CD1c-positive myeloid dendritic cell (primary cell): ENCODE measurements at regions not wholly inside any gene's neighbourhood (a gene's known extent, or its start where the extent isn't known, plus 50 kb on each side); places are given as distances from the start of the nearest gene placed in this dataset.
"Not testable (repeated sequence)": the region's sequence is repeated elsewhere in the genome, so short reads cannot be mapped to it uniquely, and the experiment has no call there.

Experiments used
- DNase-seq: peaks from one replicate; pipeline ENCODE4 v3.0.0-alpha.2; 2016; ENCODE audit errors: extremely low spot score

- no peak for DNase-seq
These were observed 217.6 kb downstream of the NPR3 start for GRCh38 chr5:32928761-32929160.

DNA sequence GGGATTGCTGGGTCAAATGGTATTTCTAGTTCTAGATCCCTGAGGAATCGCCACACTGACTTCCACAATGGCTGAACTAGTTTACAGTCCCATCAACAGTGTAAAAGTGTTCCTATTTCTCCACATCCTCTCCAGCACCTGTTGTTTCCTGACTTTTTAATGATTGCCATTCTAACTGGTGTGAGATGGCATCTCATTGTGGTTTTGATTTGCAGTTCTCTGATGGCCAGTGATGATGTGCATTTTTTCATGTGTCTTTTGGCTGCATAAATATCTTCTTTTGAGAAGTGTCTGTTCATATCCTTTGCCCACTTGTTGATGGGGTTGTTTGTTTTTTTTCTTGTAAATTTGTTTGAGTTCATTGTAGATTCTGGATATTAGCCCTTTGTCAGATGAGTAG is 220.3 kb downstream of the NPR3 start:
- DNase-seq = not testable (repeated sequence)

DNA sequence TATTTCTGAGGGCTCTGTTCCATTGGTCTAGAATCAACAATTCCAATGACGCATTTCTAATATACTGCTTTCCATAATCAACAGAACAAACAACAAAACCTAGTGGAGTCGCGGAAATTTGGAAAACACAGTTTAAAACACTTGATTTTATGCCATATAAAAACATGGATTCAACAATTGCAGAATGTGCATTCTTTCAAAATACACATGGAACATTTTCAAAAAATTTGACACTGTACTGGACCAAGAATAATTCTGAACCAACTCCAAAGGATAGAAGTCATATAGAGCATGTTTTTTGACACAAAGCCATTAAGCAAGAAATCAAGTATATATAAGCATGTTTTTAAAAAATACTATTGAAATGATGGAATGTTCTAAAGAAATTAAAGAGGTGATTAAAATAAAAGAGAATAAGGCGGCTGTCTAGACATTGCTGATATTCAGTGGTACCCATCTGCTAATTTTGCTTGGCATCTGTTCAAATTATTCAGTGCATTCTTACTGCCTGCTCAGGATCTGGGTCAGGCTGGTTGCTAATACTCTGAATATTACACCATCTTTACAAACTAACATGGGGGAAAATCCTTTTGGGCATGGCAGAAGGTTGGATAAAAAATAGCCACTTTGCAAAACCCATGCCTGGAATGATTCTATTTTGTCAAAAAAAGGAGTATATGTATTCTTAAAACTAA is 221.3 kb downstream of the NPR3 start:
- no peak for DNase-seq

DNA sequence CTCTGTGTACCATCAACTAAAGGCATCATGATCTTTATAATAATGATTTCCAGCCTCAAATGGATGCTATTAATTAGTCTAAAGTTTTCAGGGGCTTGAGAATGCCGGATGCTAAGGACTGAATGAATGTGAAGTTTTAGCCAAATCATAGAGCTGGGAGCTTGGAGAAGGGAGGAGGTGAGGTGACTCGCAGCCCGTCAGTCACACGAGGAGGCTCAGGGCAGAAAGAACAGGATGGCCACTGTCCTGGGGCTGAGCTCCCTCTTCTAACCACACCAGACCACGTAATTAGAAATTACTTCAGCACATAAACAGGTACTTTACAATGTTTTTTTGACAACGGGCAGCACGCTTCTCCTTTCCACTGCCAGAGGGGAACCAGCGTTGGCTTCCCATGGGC is 222.6 kb downstream of the NPR3 start:
- DNase-seq = no peak

- no peak for DNase-seq
These were observed 223.4 kb downstream of the NPR3 start for GRCh38 chr5:32934529-32934928.

DNA sequence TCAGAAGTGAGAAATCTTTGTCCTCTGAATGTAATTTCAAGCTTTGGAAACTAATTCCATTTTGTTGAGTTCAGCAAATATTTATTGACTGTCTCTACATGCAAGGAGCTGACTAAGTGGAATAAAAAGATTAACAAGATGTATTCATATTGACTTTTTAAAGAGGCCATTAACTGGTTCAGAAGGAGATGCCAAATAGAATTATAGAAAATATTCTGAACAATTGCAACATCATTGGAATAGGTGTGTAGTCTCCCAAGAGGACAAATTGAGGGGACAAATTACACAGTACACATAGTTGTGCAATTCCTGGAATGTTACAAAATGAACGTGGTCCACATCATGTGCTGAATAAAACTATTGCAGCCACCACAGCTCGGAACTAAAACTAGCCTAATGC is 224.2 kb downstream of the NPR3 start:
- no peak for DNase-seq

- DNase-seq = no peak
These were observed 225.2 kb downstream of the NPR3 start for GRCh38 chr5:32936329-32936728.

DNA sequence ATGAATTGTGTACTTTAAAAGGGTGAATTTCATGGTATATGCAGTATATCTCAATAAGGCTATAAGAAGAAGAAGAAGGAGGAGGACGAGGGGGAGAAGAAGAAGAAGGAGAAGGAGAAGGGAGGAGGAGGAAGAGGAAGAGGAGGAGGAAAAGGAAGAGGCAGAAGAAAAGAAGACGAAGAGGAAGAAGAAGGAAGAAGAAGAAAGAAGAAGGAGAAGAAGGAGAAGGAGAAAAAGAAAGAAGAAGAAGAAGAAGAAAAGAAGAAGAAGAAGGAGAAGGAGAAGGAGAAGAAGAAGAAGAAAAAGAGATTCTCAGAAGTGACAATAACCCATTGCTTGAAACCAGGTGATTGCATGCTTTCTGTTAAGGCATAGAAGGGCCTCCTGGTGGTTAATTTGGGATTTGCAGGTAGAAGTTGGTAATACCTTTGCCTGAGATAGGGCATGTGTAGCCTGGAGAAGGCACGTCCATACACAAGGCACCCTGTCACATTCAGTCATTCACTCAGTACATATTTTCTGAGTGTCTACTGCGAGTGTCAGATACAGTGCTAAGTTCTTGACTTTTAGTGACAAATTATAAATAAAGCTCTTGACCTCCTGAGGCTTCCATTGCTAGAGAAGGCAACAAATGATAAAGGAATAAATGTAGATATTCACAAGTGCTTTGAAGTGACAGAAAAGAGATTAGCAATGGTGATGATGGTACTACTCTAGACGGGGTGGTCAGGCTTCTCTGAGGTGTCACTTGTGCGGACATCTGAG is 231.3 kb downstream of the NPR3 start:
- peak; percentile 13 for DNase-seq

DNA sequence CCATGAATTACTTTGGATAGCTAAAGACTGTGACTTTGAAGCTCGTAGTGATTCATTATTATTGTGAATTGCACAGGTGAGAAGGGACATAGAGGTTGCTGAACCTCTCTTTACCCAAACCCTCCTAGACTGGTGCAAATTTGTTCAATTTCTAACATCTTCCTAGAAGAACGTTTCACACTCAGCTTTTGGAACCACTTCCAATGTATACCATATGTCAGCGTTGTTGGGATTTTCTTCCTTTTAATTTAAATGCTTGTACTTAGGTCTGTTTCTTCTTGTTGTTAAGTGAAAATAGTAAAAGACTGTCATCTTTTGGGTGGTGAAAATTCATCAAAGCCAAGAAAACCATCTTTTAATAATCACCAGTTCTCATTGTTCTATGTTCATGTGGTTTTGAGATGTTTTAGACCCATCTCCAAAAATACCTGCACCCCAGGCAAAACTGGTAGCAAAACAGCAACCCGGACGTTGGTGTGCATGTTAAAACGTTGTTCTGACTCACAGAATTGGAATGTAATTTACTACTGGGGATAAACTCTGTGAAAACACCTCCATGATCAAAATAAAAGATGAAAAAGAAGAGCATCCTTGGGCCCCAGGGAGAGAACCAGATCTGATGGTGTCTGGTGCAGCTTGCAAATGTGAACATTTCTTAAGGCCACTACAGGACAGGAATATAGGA is 238.3 kb downstream of the NPR3 start:
- DNase-seq = no peak

DNA sequence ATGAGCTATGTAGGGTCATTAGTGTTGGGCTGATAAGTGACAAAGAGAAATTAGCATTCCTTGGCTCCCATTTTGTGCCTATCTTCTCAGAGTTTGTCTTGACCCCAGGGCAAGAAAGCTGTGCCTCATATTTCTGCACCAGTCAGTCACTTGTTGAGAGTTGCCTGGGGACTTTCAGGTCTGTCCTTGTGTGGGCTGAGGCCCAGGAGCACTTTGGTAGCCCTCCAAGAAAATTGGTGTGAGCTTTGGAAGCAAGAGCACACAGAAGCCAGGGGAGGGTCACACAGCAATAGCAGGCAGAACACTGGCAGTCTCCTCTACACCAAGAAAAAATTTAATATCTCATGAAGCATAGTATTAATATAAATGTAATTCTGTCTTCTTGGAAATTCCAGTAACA is 239.9 kb downstream of the NPR3 start:
- DNase-seq = no peak

GRCh38 chr5:32951878-32952277 is 240.8 kb downstream of the NPR3 start:
- DNase-seq = no peak

DNA sequence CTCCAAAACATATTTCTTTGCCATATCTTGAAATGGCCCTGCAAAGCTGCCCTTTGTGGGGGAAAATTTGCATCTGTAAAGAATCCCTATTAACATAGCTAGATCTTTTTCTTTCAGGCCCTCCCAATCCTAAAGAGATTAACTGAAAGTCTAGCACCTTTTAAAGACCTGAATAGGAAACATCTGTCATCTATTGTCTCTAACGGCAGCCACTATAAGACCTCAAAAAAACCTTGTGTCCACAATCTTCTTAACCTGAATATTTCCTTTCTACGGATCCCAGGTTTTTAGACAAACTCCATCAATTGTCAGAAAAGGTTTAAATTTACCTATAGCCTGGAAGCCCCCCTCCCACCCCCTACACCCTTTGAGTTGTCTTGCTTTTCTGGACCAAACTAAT is 241.3 kb downstream of the NPR3 start:
- not testable (repeated sequence) for DNase-seq

- no peak for DNase-seq
These were observed 242.6 kb downstream of the NPR3 start for GRCh38 chr5:32953694-32954093.

- DNase-seq = no peak
These were observed 244.7 kb downstream of the NPR3 start for GRCh38 chr5:32955814-32956213.

DNA sequence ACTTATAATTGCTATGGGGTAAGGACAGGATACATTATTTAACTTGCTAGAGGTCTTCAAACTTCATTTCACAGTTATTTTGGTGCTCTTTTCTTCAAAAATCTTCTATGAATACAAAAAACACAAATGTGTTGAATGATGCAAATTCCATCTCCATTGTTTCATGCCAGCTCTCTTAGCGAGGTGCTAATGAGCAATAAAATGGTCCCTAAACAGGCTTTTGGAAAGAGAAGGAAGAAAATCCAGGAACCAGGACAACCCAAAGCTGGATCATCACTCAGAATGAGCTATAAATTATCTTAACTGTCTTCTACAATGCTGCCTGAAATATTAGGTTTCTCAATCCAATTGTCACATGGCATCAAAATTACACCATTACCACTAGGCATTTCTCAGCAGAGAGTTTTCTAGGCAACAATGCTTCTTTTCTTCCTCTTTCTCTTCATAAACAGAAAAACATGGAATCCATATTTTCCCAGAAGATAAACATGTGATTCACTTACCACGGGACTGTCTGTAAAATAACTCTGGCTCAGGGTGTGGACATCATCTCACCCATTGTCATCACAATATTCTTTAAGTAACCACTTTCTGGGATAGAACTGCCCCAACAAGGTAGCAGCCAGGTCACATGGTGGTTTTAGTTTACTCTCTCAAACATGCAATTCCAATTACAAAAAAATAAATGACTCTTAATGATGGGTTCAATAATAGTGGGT is 249.4 kb downstream of the NPR3 start:
- DNase-seq = no peak

GRCh38 chr5:32961059-32961415 is 249.9 kb downstream of the NPR3 start:
- DNase-seq = no peak

DNA sequence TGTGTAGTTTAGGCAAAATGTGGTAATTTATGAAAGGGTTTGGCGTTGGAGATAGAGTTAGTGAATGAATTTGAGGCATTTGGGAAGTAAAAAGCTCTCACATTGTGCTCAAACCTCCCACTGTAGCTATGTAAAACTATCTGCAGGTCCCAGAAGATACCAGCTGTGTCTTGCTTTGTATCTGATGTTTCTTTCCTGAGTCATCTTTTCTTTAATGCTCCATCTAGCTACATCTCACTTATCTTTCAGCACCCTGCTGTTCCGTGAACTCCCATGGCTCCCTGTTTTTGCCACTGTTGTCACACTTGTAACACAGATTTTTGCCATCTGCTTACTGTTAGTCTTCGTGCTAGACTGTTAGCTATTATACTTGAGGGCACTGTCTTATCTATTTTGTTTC is 253.1 kb downstream of the NPR3 start:
- no peak for DNase-seq

DNA sequence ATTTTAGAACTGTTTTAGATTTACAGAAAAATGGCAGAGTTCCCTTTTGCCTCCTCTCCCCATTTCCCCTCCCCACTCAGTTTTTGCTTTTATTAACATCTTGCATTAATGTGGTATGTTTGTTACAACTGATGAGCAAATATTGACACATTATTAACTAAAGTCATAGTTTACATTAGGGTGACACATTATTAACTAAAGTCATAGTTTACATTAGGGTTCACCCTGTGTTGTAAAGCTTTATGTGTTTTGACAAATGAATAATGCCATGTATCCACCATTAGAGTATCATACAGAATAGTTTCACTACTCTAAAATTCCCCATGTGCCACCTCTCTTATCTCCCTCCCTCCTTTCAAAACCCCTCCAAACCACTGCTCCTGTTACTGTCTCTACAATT is 262.5 kb downstream of the NPR3 start:
- no peak for DNase-seq

- DNase-seq = no peak
These were observed 264.7 kb downstream of the NPR3 start for GRCh38 chr5:32975656-32976375.

DNA sequence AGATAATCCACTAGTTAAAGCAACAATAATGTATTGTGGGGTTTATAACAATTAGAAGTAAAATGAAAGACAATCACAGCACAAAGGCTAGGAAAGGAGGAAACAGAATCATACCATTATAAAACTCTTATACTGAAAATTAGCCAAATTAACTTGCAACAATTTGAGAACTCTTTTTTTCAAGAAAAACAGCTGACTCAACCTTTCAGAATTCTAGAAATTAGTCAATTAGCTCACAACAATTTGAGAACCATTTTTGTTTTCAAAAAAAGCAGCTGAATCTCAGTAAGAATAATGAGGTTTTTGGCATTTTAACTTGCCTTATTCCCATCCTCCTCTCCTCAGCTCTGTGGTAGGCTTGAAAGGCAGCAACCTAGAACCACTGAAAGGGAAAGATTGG is 269.9 kb downstream of the NPR3 start:
- no peak for DNase-seq

- DNase-seq = no peak
These were observed 273.9 kb downstream of the NPR3 start for GRCh38 chr5:32984851-32985610.
